HEK293T (cell line): ENCODE measurements at regions not wholly inside any gene's neighbourhood (a gene's known extent, or its start where the extent isn't known, plus 50 kb on each side); places are given as distances from the start of the nearest gene placed in this dataset.

ENCODE experiments used
- ARNT ChIP-seq: fragments of 450-650 bp; IDR thresholded peaks from 2 replicates; pipeline ENCODE4 v1.6.1; 2017; ENCODE audit warnings: mild to moderate bottlenecking
- BHLHE40 ChIP-seq: fragments of 450-650 bp; IDR thresholded peaks from 2 replicates; pipeline ENCODE4 v1.6.1; 2016; ENCODE audit warnings: mild to moderate bottlenecking, moderate library complexity, borderline replicate concordance
- CTBP1 ChIP-seq: fragments of 450-650 bp; IDR thresholded peaks from 2 replicates; pipeline ENCODE4 v1.6.1; 2016; ENCODE audit warnings: borderline replicate concordance
- ELF4 ChIP-seq: fragments of 450-650 bp; IDR thresholded peaks from 2 replicates; pipeline ENCODE4 v1.6.1; 2017; ENCODE audit warnings: antibody characterized with exemption
- FOXK2 ChIP-seq: fragments of 450-650 bp; IDR thresholded peaks from 2 replicates; pipeline ENCODE4 v1.6.1; 2016; ENCODE audit warnings: mild to moderate bottlenecking
- FOXM1 ChIP-seq: fragments of 450-650 bp; IDR thresholded peaks from 2 replicates; pipeline ENCODE4 v1.6.1; 2017; ENCODE audit warnings: mild to moderate bottlenecking, borderline replicate concordance
- HDGF ChIP-seq: fragments of 450-650 bp; IDR thresholded peaks from 2 replicates; pipeline ENCODE4 v1.6.1; 2017; ENCODE audit warnings: antibody characterized with exemption, borderline replicate concordance
- L3MBTL2 ChIP-seq: fragments of 450-650 bp; conservative IDR thresholded peaks from 2 replicates; pipeline ENCODE4 v1.6.1; 2016; ENCODE audit warnings: mild to moderate bottlenecking
- LEF1 ChIP-seq: fragments of 450-650 bp; IDR thresholded peaks from 2 replicates; pipeline ENCODE4 v1.6.1; 2017; ENCODE audit warnings: mild to moderate bottlenecking, borderline replicate concordance
- NFRKB ChIP-seq: fragments of 450-650 bp; IDR thresholded peaks from 2 replicates; pipeline ENCODE4 v1.6.1; 2016; ENCODE audit warnings: mild to moderate bottlenecking, moderate library complexity
- SP1 ChIP-seq: fragments of 450-650 bp; IDR thresholded peaks from 2 replicates; pipeline ENCODE4 v1.6.1; 2017
- ZNF384 ChIP-seq: fragments of 450-650 bp; IDR thresholded peaks from 2 replicates; pipeline ENCODE4 v1.6.1; 2016

DNA sequence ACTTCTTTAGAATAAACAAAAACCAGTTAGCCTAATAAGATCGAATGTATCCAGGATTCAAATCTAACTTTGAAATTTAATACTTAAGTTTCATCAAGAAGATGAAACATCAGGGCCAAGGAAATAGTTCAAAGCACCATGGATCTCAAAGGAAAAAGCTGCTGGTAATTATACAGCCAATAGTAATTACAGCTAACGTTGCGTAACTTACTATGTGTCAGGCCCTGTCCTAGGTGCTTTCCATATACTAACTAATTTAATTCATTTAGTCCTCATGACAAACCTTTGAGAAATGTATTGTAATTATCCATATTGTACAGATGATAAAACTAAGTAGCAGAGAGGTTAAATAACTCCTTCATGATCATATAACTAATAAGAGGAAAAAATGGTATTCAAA lies 598.6 kb downstream of the NYAP2 start:
- TF ChIP-seq ZNF384 (no peak), LEF1 (no peak), FOXM1 (no peak), HDGF (no peak), L3MBTL2 (no peak), NFRKB (no peak), SP1 (no peak), BHLHE40 (no peak), ELF4 (no peak), CTBP1 (no peak), ARNT (no peak), FOXK2 (no peak)
